Stimulated activated CD4-positive, alpha-beta T cell treated with anti-CD3 and anti-CD28 coated beads, Interleukin-2, amount 100 ng/mL, for 48 hours (primary cell): ENCODE measurements at regions not wholly inside any gene's neighbourhood (a gene's known extent, or its start where the extent isn't known, plus 50 kb on each side); places are given as distances from the start of the nearest gene placed in this dataset.

Experiments used
- DNase-seq, 2 donors: peaks; one replicate each; pipeline ENCODE4 v3.0.0-alpha.2; 2020

DNA sequence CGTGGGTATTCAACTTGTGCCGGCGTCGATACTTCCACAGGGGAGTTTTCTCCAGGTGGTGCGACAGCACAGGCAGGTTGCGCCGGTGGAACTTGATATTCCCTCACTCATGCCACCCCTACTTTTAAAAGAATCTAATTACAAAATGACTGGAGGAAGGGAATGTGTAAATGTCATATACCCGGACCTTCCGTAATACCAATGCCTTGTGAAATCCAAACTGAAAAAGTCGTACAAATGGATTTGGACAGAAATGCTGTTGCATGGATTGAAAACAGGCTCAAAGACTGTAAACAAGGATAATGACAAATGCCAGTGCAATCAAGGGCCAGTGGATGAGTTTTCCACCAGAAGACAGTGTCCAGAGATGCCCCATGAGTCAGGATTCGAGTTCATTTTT is 235.3 kb upstream of the USP25 start:
- DNase-seq = no peak

DNA sequence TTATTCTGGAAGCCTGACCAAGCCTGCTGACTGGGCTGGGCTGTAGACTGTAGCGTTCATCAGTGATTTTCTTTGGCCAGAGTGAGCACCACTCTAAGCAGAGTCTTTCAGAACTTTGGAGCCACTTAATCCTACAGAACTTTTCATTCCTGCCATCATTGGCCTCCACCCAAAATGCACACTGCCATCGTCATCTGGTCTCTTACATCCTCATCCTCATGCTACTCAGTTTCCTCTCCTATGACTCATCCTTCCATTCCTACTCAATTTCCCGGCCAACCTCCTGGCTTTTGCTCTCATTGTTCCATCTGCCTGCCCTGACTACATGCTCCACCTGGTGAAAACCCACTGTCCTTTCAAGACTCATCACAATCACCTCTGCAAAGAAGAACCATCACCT is 233.8 kb upstream of the USP25 start:
- no peak for DNase-seq

- DNase-seq = no peak
Observed at GRCh38 chr21:15496911-15497310, 232.9 kb upstream of the USP25 start.

DNA sequence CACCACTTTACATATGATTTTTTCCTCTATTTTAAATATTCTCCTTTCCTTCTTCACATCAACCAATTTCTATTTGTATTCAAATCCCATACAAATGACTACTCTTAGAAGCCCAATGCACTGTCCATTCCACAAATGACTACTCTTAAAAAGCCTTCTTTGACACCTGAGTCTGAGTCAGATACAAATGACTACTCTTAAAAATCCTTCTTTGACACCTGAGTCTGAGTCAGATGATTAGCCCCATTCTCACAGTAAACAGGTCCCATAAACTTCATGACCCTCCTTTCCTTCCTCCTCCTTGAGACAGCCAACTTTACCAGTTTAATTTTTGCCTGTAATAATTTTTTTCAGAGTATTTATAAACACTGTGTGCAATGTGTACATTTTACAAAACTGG is 231.3 kb upstream of the USP25 start:
- DNase-seq = no peak

DNA sequence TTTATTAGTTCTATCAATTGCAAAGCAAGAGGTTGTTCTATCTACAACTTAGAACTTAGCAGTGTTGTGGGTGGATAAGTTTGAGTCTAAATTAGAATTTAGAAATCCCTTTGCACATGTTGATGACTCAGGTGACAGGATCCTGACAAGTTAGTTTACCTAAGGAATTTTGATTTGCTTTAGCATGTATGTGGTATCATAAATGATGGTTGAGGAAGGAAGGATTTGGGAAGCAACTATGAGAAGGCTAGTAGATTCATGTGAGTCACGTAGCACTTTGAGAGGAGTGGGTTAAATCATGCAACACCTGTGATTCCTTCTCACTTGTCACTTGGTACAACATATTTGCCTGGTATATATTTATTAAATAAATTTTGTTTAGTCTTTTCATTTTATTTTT is 223.7 kb upstream of the USP25 start:
- DNase-seq = no peak

- no peak for DNase-seq
Observed at GRCh38 chr21:15508554-15508953, 221.2 kb upstream of the USP25 start.

- DNase-seq = peak; percentile 7 to 18
Observed at GRCh38 chr21:15514073-15514946, 215.5 kb upstream of the USP25 start.

- no peak for DNase-seq
Observed at GRCh38 chr21:15515908-15516307, 213.9 kb upstream of the USP25 start.

GRCh38 chr21:15517394-15517793 is 212.4 kb upstream of the USP25 start:
- no peak for DNase-seq

DNA sequence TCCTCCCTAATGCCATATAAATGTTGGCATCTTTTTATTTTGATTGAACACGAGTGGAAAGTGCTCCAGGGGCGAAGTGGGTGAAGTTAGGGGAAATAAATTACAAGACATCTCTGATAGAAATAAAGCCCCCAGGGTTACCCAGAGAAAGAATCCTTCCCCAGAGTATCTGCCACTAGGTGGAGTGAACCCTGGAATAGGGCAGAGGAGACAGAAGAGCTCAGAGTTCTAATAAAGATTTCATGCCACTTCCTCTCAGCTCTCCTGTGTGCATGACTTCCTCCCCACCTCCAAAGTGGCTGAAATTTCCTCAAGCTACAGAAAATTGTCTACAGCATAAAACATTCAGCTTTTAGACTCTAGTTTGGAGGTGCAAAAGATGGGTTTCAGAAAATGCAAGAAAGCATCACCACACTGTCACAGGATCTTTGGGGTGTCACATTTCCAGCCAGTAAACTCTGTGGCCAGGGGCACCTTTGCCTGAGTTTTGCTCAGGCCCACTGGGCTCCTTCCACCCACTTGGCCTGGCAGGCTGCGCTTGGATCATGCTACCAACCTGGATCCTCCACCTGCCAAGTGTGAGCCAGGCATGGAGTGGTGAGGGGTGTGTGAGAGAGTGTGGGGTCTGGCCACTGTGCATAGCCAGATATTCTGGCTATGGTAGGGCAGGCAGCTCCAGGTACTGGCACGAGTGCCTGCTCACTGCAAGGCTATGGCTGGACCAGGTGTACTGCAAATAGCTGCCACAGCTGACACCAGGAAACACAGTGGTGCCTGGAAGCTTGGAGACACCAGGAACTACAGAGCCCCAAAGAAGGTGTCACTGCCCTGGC is 208.8 kb upstream of the USP25 start:
- DNase-seq = no peak

- DNase-seq = no peak
Observed at GRCh38 chr21:15521644-15522001, 208.2 kb upstream of the USP25 start.

DNA sequence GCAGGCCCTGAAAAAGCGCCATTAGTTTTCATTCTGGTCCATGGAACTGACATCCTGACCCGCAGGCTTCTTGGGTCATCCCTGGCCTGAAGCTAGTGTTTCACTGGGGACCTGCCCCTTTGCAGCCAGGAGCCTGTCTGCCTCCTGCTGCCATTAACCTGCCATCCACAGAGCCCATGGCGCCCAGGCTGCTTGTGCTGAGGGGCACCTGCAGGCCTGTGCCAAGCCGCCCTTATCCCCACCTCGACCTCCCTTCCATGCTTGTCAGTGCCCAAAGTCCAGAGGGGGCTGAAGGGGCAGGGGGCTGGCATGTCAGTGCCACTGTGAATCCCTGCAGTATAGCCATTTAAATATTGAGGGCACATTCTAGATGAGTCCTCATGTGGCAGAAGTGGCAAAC is 207.6 kb upstream of the USP25 start:
- no peak for DNase-seq

GRCh38 chr21:15524855-15525254 is 204.9 kb upstream of the USP25 start:
- DNase-seq = no peak

DNA sequence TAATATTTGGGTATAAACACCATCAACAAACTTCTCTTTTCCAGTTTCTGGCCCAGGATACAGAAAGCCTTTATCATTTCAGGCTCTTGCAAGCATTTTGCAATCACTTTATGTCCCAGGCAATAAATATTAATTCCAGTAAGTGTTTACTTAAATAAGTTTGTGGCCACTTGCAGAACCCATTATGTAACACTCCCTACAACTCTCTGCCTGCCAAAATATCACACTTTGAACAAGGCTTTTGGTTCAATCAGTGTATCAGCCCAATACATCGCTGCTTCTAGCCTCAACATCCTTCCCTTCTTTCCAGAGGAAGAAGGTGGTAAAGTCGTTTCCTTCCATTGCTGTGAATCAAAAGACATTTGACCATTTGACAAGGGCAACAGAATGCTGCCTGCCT is 203.0 kb upstream of the USP25 start:
- DNase-seq = no peak

GRCh38 chr21:15528346-15528745 is 201.4 kb upstream of the USP25 start:
- DNase-seq = no peak

- DNase-seq = no peak
Observed at GRCh38 chr21:15531986-15532385, 197.8 kb upstream of the USP25 start.

DNA sequence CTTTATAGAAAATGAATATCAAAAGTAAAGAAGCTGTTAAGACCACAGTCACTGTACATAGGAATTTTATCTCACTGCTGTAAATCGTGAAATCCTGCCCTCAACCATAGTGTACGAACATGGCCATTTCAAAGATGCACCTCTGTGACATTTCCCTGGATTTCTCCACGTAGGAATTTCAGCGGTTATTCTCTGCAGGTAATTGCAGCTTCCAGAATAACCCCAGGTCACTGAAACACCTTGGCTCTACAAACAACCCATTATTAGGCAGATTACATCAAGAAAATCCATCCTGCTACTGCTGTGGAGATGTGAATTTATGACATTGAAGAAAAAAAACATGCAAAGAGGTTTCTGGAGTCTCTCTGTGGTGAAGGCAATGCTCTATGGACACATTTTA is 196.2 kb upstream of the USP25 start:
- DNase-seq = no peak

GRCh38 chr21:15534450-15534886 is 195.3 kb upstream of the USP25 start:
- no peak for DNase-seq

GRCh38 chr21:15539376-15539775 is 190.4 kb upstream of the USP25 start:
- DNase-seq = no peak

- no peak for DNase-seq
Observed at GRCh38 chr21:15543473-15543872, 186.3 kb upstream of the USP25 start.

- no peak for DNase-seq
Observed at GRCh38 chr21:15549671-15550070, 180.1 kb upstream of the USP25 start.

- DNase-seq = no peak
Observed at GRCh38 chr21:15552914-15553494, 176.8 kb upstream of the USP25 start.

DNA sequence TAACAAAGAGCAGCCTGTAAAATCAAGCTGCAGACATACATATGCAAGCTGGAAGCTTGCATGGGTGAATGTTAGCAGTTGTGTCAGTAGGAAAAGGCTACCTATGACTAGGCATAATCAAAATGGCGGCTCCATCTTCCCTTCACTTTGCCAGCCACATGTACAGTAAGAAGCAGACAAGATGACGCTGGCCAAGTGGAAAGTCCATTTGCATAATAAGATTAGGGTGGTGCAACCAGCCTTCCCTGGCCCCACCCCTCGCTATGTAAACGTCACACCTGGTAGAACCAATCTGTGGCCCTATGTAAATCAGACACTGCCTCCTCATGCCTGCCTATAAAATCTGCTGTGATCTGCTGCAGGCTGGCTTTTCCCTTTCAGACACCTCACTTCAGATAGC is 171.9 kb upstream of the USP25 start:
- no peak for DNase-seq

- no peak for DNase-seq
Observed at GRCh38 chr21:15558884-15559283, 170.9 kb upstream of the USP25 start.
